HL-60 (cell line): ENCODE measurements at regions not wholly inside any gene's neighbourhood (a gene's known extent, or its start where the extent isn't known, plus 50 kb on each side); places are given as distances from the start of the nearest gene placed in this dataset.

ENCODE experiments used
- DNase-seq, 2 experiments: peaks; one replicate each; pipeline ENCODE4 v3.0.0-alpha.2; 2010 to 2020; ENCODE audit warnings: low read depth in 1 of 2, low spot score in 1 of 2
- H3K27ac ChIP-seq: fragments of 250-450 bp; sonication (Bioruptor Pico); replicated peaks from 2 replicates; pipeline ENCODE4 v1.5.1; 2020; ENCODE audit warnings: mild to moderate bottlenecking, moderate library complexity
- H3K27me3 ChIP-seq: fragments of 250-450 bp; sonication (Bioruptor Pico); 2 replicates; pipeline ENCODE4 v1.5.1; 2021; ENCODE audit warnings: mild to moderate bottlenecking, moderate library complexity; ENCODE audit not compliant: insufficient read depth, poor library complexity, severe bottlenecking
- H3K4me3 ChIP-seq: replicated peaks from 2 replicates; pipeline ENCODE4 v1.5.1; 2011; ENCODE audit warnings: mild to moderate bottlenecking, control low read depth, low read length; ENCODE audit not compliant: insufficient read depth
- CTCF ChIP-seq: IDR thresholded peaks from one replicate; pipeline ENCODE4 v1.5.1; 2011; ENCODE audit warnings: low read length, control low read depth, inconsistent platforms; ENCODE audit not compliant: insufficient read depth
- GABPA ChIP-seq: IDR thresholded peaks from 2 replicates; pipeline ENCODE4 v1.6.1; 2012; ENCODE audit warnings: low read depth
- POLR2AphosphoS5 ChIP-seq: IDR thresholded peaks from 2 replicates; pipeline ENCODE4 v1.6.1; 2012; ENCODE audit warnings: low read depth
- REST ChIP-seq: IDR thresholded peaks from 2 replicates; pipeline ENCODE4 v1.6.1; 2012; ENCODE audit warnings: low read depth; ENCODE audit not compliant: insufficient replicate concordance
- SPI1 ChIP-seq: IDR thresholded peaks from 2 replicates; pipeline ENCODE4 v1.6.1; 2012; ENCODE audit warnings: low read depth, mild to moderate bottlenecking, borderline replicate concordance

GRCh38 chr14:55771242-55771981 is 191.4 kb downstream of the KTN1 start:
- no peak overlapping the region for H3K4me3 ChIP-seq
- no peak for DNase-seq
- TF ChIP-seq REST (no peak), CTCF (no peak), SPI1 (no peak), POLR2AphosphoS5 (no peak), GABPA (no peak)
- H3K27ac ChIP-seq, result no peak overlapping the region
- peaks cover 2% of the 10 kb centered on the region for H3K27me3 ChIP-seq

- Histone ChIP-seq H3K4me3 (no peak overlapping the region), H3K27me3 (peaks cover 2% of the 10 kb centered on the region), H3K27ac (no peak overlapping the region)
- TF ChIP-seq GABPA (no peak), POLR2AphosphoS5 (no peak), SPI1 (no peak), CTCF (no peak), REST (no peak)
- no peak for DNase-seq
Observed at GRCh38 chr14:55772486-55772885, 192.5 kb downstream of the KTN1 start.

GRCh38 chr14:55773312-55773711 is 193.3 kb downstream of the KTN1 start:
- DNase-seq, result no peak
- TF ChIP-seq POLR2AphosphoS5 (no peak), REST (no peak), SPI1 (no peak), CTCF (no peak), GABPA (no peak)
- Histone ChIP-seq H3K4me3 (no peak overlapping the region), H3K27ac (no peak overlapping the region), H3K27me3 (no peaks in the 10 kb centered on the region)
